ENCODE measurements at regions not wholly inside any gene's neighbourhood (a gene's known extent, or its start where the extent isn't known, plus 50 kb on each side); places are given as distances from the start of the nearest gene placed in this dataset.
"Not testable (repeated sequence)": the region's sequence is repeated elsewhere in the genome, so short reads cannot be mapped to it uniquely, and the experiment has no call there.

DNA sequence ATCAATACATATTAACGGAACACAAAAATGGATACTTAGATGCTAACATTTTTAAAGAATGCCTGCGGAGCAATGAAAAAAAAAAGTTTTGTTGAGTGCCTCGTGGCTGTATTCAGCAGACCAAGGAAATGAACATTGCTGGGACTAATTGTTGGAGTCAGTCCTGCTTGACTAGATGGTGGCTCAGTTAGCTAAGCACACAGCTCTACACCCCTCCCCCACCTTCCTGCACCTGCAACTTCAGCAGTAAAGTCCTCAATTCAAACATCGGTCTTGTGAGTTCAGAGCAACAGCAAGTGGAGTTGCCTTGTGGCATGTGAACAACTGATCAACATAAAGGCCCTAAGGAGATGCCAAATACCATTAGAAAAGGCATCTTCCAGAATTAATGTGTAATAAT, 326.0 kb upstream of the NPSR1 start:
- no peak for DNase-seq (ENCODE audit: low read depth)

DNA sequence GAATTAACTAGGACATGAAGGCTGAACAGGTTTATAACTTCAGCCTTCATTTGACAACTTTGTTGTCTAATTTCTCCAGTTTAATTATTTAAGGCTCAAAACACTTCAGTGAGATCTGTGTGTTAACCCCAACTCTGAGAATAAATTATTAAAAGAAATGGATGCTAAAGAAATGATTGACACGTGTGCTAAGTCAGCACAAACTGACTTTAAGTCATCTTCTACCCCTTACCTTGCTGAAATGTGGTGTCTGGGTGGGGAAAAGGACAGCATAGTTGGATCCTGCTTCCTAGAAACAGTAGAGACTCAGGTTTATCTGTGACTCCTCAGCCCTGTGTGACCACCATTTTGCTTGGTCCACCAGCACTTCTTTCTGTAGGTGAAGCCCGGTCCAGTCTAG, 324.8 kb upstream of the NPSR1 start:
- DNase-seq (ENCODE audit: low read depth), result no peak

DNA sequence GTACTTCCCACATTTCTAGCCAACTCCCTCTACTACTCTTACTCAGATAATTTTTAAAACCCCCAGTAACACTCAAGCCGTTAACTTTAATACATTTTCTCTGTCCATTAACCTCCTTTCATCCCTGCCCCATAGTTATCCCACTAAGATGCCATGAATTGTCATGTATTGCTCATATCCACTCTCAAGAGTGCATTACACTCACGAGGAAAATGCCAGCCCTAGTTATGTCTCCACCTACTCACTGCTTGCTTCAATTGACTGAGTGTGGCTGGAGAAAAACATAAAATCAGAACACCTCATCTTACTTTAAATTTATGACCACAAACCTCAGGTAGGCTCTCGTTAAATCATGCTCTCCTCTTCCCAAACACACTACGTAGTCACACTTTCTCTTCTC, 324.1 kb upstream of the NPSR1 start:
- DNase-seq (ENCODE audit: low read depth), result no peak

DNA sequence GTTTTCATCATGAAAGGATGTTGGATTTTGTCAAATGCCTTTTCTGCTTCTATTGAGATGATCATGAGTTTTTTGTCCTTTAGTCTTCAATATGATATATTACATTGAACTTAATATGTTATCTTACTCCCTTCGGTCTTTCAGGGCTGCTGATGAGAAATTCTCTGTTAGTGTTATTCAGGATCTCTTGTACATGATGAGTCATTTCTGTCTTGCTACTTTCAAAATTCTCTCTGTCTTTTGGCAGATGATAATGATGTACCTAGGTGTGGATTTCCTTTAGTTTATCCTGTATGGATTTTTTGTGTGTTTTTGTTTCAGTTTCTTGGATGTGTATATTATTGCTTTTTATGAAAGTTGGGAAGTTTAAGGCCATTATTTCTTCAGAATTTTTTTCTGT, 320.9 kb upstream of the NPSR1 start:
- no peak for DNase-seq (ENCODE audit: low read depth)

DNA sequence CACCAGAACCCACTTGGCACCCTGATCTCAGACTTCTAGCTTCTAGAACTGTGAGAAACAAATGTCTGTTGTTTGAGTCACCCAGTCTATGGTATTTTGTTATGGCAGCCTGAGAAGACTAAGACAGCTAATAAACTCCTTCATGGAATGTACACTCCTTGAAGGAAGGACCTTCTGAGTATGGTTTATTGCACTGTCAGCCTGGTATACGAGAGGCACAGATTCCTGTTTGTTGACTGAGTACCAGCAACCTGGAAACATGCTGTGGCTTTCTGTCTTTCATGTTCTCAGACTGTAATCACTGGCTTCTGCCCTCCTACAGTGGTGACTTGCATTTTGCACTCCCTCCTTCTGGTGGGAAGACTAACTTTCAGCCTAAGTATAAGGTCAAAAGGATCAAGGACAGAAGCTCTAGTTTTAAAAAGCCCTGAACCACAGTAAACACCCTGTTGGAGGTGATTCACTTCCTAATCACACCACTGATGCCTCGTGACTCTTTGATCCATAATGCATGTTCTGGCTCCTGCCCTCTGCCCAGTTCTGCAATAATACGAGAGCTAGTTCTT, 319.0 kb upstream of the NPSR1 start:
- no peak for DNase-seq (ENCODE audit: low read depth)

DNA sequence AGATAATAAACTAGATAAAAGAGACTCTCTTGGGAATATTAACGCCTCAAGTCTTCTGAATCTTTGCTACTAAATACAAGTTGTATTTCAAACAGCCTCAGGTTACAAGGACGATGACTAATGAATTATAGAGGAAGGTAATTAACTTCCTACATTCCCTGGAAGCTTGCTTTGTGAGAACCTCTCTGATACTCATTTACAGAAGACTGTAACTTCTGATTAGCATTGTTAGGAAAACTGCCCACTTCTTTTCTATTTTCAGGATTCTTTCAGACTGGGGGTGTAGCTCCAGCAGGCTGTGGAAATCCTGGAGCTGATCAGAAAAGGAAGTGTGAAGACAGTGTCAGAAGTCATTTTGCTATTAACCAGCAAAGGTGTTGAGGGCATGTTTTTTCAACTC, 316.7 kb upstream of the NPSR1 start:
- no peak for DNase-seq (ENCODE audit: low read depth)

DNA sequence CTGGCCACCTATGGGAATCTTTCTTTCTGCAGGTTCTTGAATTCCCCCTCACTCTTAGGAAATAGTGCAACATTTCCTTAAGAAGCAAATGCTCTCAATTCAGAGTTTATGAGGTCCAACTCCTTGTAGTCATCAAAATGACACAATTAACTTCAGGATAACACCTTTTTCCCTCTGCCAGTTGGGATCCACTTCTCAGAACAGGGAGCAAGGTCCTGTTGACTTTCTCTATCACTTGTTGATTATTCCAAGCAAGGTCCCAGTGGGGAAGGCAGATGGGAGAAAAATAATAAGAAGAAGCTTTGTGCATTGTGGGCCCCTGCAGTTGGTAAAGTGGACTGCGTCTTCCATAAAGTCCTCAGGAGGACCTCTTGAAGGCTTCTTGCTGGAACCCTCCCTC, 315.6 kb upstream of the NPSR1 start:
- DNase-seq (ENCODE audit: low read depth), result no peak

DNA sequence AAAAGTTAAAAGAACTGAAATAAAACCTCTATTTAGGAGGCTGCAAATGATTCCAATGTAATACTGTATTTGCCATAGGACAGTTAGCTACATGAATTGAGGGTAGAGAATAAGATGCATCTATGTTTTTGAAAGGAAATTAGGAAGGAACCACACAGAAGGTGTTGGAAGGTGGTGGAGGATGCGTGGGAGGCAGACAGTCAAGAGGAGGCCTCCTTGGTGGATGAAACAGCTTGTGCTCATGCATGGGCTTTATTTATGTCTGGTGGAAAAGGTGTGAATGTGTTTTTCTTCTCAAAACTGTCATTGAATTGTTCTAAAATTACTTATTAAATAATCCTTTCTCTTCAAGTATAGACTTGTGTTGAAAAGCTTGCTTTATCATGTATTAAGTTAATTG, 314.4 kb upstream of the NPSR1 start:
- DNase-seq (ENCODE audit: low read depth), result no peak

DNA sequence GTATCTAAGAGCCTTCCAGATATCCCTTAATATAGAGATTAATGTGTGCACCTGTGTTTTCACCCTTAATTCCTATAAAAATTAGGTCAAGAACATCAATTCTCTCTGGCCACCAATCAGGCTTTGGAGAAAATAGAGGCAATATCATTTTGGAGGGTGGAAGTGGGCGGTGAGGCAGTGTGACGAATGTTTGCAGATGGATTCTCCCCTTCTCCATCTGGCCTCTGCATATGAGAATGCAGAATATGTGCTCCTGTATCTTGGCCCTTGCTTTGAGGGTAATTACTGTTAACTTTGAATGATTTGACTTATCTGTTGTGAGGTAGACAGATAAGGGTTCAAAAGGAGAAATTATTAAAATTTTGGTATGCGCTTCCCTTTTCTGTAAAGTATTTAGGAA, 304.0 kb upstream of the NPSR1 start:
- DNase-seq (ENCODE audit: low read depth), result no peak

DNA sequence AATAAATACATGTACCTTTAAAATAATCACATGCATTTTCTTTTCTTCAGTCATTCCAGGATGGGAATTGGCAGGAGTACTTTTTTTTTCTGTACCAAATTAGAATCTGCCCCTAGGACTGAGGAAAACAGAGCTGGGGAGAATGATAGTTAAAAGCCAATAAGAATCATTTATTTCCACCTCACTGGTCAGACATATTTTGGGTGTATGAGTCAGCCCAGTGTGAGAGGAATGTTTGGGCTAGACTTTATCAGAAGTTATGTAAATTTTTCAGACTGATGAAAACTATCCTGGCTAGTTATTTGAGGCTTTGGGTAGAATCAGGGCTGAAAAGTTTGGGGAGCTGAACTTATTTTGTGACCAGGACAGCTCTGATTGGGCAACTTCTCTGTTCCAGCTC, 303.1 kb upstream of the NPSR1 start:
- peak; percentile 61 for DNase-seq (ENCODE audit: low read depth)

DNA sequence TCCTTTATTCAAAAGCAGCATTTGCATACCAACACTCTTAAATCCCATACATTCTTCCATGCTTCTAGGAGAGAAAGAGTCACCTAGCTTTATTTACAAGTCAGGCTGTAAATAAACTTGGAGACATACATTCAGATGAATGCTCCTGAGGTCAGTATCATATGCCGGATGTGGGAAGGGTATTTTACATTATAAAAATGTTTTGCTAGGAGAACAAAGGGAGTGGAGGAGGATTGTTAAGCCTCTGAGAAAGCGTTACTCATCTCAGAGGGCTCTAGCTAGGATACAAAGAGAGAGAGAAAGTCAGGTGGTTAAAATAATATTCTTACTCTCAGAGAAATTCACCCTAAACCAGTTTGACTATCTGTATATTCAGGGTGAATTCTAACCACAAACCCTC, 300.9 kb upstream of the NPSR1 start:
- DNase-seq (ENCODE audit: low read depth), result peak; percentile 49

DNA sequence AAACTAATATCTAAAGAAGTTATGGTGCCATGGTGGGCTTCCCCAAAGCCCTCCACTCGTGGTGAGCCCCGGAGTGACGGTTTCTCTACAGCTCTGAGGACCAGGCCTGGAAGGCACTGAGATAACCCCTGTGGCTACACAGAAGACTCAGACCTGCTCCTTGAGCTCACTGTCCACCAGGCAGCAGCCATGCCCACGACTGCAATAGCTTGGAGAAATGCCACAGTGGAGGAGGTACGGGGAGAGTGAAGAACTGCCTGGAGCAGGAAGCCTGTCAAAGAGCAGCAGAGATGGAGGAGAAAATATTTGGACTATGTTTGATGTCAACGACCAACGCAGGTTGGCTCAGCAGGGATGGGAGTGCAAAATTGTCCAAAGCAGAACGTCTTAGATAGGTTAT, 300.1 kb upstream of the NPSR1 start:
- no peak for DNase-seq (ENCODE audit: low read depth)

DNA sequence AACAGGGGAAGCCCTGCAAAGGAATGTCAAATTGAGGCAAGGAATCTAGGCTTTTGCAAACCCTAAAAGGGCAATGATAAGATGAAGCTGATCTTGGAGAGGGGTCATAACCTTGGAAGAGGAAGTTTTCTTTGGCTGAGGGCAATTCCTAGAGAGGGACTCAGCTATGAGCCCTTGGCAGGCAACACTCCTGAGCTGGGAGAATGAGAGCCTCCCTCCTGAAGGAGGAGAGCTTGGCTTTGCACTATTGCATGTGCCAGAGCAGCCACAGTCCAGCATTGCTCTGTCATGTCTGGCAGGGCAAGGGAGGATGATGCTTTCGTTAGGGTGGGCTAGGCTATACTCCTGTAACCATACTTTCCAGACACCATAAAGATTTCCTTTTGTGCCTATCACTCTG, 299.4 kb upstream of the NPSR1 start:
- DNase-seq (ENCODE audit: low read depth), result not testable (repeated sequence)

DNA sequence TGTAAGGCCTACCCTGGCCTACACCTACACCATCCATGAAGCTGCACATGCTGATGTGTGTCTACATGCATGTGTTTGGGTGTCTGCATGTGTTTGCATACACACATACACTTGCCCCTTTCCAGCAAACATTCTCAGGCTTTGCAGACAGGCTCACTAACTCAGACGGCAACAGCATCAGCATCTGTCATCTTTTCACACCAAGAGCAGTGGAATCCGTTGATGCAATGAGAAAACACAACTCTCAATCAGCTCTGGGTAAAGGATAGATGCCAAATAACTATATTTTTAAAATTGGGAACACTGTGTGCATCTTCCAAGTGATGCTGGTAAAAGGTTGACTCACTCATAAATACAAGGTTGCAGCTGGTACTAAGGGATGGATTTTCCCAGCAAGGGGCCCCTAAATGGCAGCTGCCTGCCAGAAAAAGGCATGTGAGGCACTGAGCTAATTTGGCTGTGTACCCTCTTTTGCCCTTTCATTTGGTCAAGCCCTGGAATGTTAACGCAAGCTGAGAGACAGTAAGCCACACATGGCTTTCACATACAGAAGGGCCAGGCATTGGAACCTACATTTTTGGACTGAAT, 296.3 kb upstream of the NPSR1 start:
- no peak for DNase-seq (ENCODE audit: low read depth)

DNA sequence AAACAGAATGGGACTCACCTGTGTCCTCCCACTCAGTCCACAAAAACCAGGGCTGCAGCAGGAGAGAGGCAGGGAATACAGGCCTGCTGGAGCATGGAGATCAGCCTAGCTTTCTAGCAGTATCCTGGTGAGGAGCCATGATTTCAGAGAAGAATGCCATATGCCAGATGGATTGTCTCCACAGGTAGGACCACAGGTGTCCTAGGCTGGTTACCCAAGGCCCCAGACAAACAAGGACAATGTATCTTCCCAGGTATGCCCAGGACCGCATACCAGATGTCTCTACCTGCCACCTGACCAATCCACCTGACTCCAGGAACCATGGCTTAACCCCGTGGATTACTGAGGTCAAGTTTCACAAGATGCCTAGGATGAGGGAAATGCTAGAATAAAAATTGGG, 295.4 kb upstream of the NPSR1 start:
- no peak for DNase-seq (ENCODE audit: low read depth)

DNA sequence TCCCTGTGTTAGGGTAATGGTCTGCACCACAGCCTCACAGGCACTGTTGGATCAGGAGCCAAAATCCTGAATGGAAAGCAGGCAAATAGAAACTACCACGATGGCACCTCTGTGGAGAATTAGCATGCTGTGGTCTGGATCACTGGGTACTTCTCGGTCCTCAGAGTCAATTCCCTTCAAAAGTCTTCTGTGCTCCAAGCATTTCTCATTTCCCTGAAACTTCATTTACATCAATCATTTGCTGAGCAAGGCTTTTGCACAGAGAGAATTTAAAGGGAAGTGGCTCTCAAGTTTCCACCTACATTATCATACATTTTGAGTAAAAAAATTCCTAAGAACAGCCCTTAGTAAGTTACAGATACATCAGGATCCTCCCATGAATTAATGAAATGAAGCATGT, 293.9 kb upstream of the NPSR1 start:
- DNase-seq (ENCODE audit: low read depth), result no peak

DNA sequence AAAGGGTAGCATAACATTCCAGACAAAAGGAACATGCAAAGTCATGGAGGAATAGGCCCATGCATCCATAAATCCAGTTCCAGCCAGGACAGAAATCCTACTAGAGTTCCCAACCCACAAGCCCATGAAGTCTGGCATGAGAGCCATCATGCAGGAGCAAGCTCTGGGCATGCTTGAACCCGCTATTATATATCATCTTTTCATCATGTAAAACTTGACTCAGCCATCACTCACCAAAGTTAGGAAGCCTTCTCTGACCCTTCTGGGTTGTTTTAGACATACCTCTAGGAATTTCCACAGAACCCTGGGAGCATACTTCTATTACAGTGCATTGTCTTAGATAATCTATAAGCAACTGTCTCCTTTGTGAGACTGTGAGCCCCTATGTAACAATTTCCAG, 293.0 kb upstream of the NPSR1 start:
- DNase-seq (ENCODE audit: low read depth), result no peak

DNA sequence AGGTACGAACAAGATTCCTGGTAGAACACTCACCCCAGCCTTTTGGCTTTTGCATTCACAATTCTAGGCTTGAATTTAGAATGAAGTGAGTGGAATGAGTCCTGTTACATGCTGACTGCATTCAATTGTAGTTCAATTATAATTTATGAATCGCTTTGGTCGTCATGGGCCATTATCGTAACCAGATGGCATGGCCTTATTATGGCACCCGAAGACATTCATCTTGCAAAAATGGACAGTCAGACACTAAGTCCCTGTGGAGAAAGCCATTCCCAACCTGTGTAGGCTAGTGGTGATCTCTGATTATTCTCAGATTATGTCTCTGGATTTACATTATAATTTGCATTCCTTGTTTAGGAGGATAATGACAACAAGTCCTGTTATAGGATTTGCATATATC, 292.4 kb upstream of the NPSR1 start:
- no peak for DNase-seq (ENCODE audit: low read depth)

DNA sequence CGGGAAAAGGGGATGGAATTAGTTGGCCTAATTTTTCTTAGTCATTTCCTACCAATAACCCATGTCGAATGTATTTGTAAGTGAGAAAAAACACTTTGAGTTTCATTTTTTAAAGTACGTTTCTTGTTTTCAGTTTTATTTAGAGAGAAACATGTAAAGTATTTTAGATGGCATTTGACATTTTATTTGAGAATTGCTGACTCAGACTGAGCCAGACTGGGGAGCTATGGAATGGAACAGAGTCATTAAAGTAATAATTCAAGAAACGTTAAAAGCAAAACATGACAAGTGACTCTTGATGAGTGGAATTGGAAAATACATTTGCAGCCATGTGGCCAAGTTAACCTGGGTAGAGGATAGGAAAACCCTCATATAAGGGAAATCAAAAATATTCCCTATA, 286.1 kb upstream of the NPSR1 start:
- DNase-seq (ENCODE audit: low read depth), result no peak

DNA sequence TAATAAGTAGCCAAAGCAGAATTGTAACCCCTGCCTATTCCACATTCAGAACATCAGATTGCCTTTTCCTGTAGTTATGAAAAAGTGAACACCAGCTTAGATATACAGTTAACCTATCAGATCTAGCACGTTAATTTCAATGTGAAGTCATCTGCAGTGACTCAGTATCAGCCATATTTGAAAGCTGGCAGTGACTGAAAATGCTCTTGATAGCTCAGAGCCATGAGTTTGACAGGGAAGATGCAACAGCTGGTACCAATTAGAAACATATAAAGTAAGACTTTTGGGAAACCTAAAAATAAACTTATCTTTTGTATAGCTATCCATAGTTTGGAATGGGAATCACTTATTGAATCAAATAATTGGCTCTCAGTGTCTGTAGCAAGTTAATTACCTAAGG, 284.1 kb upstream of the NPSR1 start:
- DNase-seq (ENCODE audit: low read depth), result no peak

DNA sequence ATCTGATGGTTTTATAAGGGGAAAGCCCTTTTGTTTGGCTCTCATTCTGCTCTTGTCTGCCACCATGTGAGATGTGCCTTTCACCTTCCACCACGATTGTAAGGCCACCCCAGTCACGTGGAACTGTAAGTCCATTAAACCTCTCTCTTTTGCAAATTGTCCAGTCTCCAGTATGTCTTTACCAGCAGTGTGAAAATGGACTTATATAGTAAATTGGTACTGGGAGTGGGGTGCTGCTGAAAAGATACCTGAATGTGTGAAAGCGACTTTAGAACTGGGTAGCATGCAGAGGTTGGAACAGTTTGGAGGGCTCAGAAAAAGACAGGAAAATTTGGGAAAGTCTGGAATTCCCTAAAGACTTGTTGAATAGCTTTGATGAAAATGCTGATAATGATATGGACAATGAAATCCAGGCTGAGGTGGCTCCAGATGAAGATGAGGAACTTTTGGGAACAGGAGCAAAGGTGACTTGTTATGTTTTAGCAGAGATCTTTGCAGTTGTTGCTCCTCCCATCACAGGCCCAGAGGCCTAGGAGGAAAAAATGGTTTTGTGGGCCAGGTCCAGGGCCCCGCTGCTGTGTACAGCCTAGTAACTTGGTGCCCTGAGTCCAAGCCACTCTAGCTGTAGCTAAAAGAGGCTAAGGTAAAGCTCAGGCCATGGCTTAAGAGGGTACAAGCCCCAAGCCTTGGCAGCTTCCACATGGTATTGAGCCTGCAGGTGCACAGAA, 275.7 kb upstream of the NPSR1 start:
- DNase-seq (ENCODE audit: low read depth), result no peak

DNA sequence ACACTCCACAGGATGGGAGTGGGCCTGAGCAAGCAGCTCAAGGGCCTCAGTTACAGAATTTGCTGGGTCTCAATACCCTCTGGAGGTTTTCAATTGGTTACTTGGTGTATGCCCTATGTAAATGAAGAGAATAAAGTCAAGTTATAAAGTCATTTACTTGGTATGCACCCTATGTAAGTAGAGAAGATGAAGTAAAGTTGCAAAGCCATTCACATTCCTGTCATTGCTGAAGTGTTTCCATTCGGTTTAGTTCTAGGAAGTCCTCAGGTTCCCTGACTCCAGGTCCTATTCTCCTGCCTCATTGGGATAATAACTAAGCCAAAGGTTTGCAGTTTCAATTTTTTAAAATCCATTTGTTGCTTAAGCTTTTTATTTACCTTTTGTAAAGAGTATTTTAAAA, 272.6 kb upstream of the NPSR1 start:
- no peak for DNase-seq (ENCODE audit: low read depth)

DNA sequence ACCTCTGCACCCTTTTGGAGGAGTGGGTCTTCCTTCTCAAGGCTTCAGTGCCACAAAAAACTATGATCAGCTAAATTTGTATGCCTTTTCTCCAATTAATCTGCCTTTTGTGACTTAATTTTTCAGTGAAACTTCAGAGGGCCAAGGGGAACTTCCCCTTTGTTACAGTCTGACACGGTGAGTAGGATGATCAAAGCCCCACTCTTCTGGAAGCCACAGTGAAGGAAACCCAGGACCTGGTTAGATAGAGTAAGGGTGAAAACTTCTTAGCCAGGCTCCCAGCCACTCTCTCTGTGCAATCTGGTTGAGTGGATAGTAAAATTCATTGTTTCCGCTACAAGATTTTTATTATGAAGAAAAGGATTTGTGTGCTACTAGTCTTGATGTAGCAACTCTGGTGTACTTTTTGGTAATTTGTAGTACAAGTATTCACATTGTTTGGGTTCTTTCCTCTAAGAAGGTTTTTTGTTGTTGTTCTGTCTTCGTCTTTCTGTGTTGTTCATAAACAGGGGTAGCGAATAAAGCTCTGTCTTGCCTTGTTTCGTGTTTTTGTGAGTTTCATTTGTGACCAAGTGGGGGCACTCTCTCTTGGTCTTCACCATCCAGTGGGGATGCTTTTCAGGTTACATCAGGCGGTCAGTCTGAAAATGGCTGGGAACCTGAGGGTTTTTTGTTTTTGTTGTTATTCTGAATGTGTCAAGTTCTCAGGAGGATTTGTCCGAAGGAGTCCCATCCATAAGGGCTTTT, 268.5 kb upstream of the NPSR1 start:
- no peak for DNase-seq (ENCODE audit: low read depth)
